ENCODE measurements at regions not wholly inside any gene's neighbourhood (a gene's known extent, or its start where the extent isn't known, plus 50 kb on each side); places are given as distances from the start of the nearest gene placed in this dataset.
"Not testable (repeated sequence)": the region's sequence is repeated elsewhere in the genome, so short reads cannot be mapped to it uniquely, and the experiment has no call there.

DNA sequence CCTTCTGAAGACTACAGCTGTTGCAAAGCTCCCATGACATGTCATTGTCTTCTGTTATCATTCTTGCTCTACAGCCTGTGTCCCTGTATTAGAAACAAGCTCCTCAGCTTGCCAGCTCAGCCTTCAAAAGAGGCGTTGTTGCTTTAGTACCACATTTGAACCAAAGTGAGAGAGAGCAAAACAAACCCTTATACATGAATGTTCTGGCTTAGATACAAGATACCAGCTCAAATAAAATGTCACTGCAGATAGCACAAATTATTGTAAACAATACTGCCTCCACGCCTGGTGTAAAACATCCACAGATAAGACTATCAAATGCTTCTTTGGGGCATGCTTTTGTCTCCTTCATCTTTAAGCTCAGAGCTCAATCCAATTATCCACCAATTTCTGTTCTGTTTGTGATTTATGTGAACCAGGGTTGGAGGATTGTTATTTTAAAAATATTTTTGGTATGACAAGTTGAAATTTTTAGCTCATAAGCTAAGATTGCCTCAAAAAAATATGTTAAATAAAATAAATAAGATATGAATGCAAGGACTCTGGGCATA is 403.6 kb upstream of the CDIN1 start:
- no peak for DNase-seq (ENCODE audit: low read depth in 2 of 2)

GRCh38 chr15:36177590-36178302 is 401.7 kb upstream of the CDIN1 start:
- DNase-seq (ENCODE audit: low read depth in 2 of 2): peak; percentile 83 to 84

DNA sequence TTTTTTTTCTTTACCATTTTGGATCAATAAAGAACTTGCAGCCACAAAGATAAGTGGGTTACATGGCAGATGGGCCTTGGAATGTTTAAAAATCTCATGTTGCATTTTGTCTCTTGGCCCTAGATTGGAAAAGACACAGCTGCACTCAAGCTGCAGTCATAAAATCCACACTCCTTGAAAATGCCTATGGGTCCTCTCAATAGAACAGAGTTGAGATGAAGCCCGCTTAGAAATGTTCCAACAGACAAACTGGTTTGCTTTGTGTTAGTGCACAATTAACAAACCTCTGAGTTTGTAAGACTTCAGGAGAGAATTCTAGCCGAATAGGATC is 401.2 kb upstream of the CDIN1 start:
- DNase-seq (ENCODE audit: low read depth in 2 of 2): no peak

GRCh38 chr15:36183201-36183600 is 396.2 kb upstream of the CDIN1 start:
- DNase-seq (ENCODE audit: low read depth in 2 of 2): no peak

GRCh38 chr15:36185438-36185837 is 394.0 kb upstream of the CDIN1 start:
- DNase-seq (ENCODE audit: low read depth in 2 of 2): no peak

GRCh38 chr15:36185845-36186244 is 393.6 kb upstream of the CDIN1 start:
- no peak for DNase-seq (ENCODE audit: low read depth in 2 of 2)

DNA sequence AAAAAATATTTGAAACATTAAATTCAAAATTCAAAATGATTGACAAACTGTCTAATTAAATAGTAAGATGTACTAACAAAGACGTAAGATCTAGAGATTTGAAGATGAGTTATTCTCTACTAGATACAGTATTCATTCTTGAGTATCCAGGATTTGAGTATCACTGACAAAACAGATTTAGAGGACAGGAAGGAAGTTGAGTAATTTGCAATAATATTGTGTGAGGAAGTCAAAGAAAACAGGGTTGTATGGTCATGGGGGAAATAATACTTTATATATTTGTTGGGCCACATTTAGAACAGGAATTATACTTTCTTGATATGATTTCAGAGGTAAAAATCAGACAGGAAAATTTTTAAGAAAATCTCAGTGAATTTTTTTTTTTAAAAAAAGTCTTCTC is 393.1 kb upstream of the CDIN1 start:
- DNase-seq (ENCODE audit: low read depth in 2 of 2): no peak

GRCh38 chr15:36191459-36191858 is 388.0 kb upstream of the CDIN1 start:
- DNase-seq (ENCODE audit: low read depth in 2 of 2): no peak

DNA sequence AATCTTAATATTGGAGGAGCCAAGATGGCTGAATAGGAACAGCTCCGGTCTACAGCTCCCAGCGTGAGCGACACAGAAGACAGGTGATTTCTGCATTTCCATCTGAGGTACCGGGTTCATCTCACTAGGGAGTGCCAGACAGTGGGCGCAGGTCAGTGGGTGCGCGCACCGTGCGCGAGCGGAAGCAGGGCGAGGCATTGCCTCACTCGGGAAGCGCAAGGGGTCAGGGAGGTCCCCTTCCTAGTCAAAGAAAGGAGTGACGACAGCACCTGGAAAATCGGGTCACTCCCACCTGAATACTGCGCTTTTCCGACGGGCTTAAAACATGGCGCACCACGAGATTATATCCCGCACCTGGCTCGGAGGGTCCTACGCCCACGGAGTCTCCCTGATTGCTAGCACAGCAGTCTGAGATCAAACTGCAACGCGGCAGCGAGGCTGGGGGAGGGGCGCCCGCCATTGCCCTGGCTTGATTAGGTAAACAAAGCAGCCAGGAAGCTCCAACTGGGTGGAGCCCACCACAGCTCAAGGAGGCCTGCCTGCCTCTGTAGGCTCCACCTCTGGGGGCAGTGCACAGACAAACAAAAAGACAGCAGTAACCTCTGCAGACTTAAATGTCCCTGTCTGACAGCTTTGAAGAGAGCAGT is 383.9 kb upstream of the CDIN1 start:
- not testable (repeated sequence) for DNase-seq (ENCODE audit: low read depth in 2 of 2)

- DNase-seq (ENCODE audit: low read depth in 2 of 2): no peak
These were observed 370.4 kb upstream of the CDIN1 start for GRCh38 chr15:36208868-36209582.

DNA sequence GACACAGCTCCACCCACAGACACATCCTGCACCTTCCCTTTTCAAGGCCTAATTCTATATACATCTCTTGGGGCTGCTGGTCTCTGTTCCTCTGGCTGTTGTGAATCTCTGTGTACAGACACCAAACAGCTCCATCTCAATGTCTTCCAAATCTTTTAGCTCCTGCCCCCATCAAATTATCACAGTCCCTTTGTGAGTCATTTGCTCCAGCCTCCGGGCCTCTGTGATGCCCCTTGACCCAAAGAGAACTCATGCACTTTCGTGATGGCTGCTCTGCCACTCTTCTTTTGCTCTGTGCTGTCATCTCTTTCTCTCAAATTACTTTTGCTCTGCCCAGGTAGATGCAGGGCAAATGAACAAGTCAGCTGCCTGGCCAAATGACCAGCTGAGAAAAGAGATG is 369.0 kb upstream of the CDIN1 start:
- DNase-seq (ENCODE audit: low read depth in 2 of 2): no peak

- DNase-seq (ENCODE audit: low read depth in 2 of 2): peak in 1 of 2 experiments; percentile 10
These were observed 361.1 kb upstream of the CDIN1 start for GRCh38 chr15:36218322-36218721.

DNA sequence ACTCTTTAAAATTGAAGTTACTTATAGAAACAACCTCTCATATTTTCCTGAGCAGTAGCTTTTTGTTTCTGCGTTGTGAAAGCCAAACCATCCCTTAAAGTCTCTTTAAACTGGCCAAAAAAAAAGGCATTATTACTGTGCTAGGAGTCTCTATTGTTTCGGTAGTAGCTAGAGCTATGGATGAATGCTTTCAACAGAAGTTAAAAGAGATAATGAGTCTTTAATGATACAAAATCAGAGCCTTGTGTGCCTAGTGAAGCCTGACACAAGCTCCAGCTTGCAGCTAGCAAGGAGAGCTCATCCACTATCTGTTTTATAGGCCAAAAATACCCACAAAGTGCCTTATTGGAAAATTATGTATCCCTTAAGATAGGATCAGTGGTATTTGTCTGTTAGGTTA is 360.4 kb upstream of the CDIN1 start:
- DNase-seq (ENCODE audit: low read depth in 2 of 2): no peak

GRCh38 chr15:36221992-36222391 is 357.4 kb upstream of the CDIN1 start:
- DNase-seq (ENCODE audit: low read depth in 2 of 2): no peak

DNA sequence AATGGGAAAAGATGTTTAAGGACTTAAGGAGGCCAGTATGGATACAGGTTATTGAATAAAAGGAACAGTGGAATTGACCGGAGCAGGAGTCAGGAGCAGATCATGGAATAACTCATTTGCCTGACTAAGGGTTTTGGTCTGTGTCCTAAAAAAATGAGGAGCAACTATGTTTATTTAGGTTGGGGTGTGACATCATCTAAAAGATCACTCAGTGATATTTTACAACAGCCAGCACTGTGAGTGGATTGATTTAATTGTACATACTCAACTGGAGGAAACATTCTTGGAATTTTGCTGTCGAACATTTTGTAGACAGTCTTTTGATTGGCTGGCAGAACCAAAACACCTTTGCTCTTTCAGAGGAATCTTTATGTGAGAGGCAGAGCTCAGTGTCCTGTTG is 348.6 kb upstream of the CDIN1 start:
- DNase-seq (ENCODE audit: low read depth in 2 of 2): peak; percentile 6 to 12

DNA sequence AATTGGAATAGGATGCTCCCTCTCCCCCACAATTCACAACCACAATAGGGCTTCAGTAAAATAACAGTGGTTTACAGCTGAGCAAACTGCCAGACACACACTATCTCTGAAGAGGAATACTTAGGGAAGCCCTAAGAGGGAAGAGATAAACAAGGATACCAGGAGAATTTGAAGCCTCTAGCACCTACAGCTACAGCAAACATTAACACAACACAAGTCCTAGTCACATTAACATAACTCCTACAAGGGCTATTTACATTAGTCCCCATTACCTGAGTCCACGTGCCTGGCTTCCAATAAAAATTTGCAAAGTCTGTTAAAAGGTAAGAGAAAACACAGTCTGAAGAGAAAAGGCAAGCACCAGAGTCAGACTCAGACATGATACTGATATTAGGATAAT is 346.9 kb upstream of the CDIN1 start:
- no peak for DNase-seq (ENCODE audit: low read depth in 2 of 2)

- DNase-seq (ENCODE audit: low read depth in 2 of 2): no peak
These were observed 344.7 kb upstream of the CDIN1 start for GRCh38 chr15:36234743-36235142.

DNA sequence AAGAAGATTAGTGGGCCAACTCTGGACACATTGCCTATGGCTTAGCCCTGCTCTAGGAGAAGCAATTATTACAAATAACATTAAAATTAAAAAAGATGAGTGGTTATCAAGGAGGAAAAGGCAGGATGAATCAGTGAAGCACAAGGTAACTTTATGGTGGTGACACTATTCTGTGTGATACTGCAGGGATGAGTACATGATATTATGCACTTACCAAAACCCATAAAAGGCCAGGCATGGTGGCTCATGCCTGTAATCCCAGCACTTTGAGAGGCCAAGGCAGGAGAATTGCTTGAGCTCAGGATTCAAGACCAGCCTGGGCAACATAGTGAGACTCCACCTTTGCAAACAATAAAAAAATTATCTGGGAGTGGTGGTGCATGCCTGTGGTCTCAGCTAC is 344.3 kb upstream of the CDIN1 start:
- DNase-seq (ENCODE audit: low read depth in 2 of 2): no peak

- no peak for DNase-seq (ENCODE audit: low read depth in 2 of 2)
These were observed 339.9 kb upstream of the CDIN1 start for GRCh38 chr15:36239509-36239908.

- no peak for DNase-seq (ENCODE audit: low read depth in 2 of 2)
These were observed 328.0 kb upstream of the CDIN1 start for GRCh38 chr15:36251450-36251849.

DNA sequence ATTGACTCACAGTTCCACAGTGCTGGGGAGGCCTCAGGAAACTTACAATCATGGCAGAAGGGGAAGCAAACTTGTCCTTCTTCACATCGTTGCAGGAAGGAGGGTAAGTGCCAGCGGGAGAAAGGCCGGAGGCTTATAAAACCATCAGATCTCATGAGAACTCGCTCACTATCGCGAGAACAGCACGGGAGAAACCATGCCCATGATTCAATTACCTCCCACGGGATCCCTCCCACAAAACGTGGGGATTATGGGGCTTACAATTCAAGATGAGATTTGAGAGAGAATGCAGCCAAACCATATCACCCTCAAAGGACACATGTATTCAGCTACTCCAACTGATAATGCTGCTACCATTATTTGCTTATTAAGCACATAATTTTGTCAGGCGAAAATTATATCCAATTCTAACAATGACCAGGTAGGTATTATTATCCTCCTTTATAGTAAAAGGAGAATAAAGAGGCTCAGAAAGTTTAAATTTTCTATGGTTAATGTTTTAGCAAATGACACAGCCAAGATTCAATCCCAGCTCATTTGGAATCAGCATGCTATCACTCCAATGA is 327.2 kb upstream of the CDIN1 start:
- DNase-seq (ENCODE audit: low read depth in 2 of 2): no peak

DNA sequence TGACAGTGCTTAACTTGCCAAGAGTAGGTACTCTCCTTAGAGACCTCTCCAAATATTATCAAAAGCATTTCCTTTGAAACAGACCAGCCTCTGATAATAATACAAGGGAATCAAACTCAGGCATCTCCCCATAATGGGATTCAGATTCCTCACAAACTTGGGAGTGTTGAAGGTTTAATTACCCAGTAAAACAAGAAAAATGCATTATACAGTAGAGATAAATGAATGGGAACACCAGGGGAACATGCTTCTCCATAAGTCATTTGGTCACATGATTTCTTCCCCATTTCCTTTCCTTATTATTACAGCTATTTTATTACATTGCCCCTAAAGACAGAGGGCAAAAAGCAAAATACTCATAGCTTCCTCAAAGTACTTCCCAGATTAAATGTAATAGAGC is 325.0 kb upstream of the CDIN1 start:
- peak; percentile 42 to 47 for DNase-seq (ENCODE audit: low read depth in 2 of 2)

DNA sequence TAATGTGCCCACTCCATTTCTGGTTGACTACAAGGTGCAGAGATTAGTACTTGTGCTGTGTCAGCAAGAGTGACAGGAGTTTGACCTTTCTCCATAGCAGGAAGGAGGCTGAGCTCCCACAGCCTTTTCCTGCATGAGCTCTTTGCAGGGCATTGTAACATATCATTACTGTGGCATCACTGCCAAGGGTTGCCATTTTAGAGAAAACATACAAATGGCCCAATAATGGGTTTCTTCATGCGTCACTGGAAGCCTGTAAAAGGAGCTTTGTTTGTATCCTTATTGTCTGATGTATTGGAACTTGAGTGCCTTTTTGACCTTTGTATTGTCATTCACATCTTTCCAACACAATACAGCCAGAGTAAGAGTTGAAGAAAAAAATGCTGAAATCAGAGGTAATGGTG is 323.0 kb upstream of the CDIN1 start:
- DNase-seq (ENCODE audit: low read depth in 2 of 2): no peak

All from fibroblast of skin of left quadriceps (primary cell).